C4-2B (cell line): ENCODE measurements at regions not wholly inside any gene's neighbourhood (a gene's known extent, or its start where the extent isn't known, plus 50 kb on each side); places are given as distances from the start of the nearest gene placed in this dataset.

ENCODE experiments used
- CTCF ChIP-seq: fragments of 450-650 bp; conservative IDR thresholded peaks from 2 replicates; pipeline ENCODE4 v1.5.1; 2017; ENCODE audit warnings: mild to moderate bottlenecking
- ZFX ChIP-seq: fragments of 450-650 bp; IDR thresholded peaks from 2 replicates; pipeline ENCODE4 v1.6.1; 2017

GRCh38 chr10:131620904-131621303, 279.9 kb upstream of the PPP2R2D start:
- TF ChIP-seq CTCF, result no peak
- TF ChIP-seq ZFX, result no peak
